ENCODE measurements at regions not wholly inside any gene's neighbourhood (a gene's known extent, or its start where the extent isn't known, plus 50 kb on each side); places are given as distances from the start of the nearest gene placed in this dataset.

- Histone ChIP-seq H3K4me3 (ENCODE audit: low read length in 2 of 2) (no peak overlapping the region), H3K4me1 (ENCODE audit: control insufficient read depth in 2 of 2, insufficient read depth in 2 of 2, low read length in 2 of 2) (no peaks in the 10 kb centered on the region), H3K9me3 (ENCODE audit: control insufficient read depth in 2 of 2, low read length in 2 of 2) (no peaks in the 10 kb centered on the region), H3K9ac (ENCODE audit: low read depth in 1 of 2, low read length in 2 of 2) (no peak overlapping the region), H3K36me3 (ENCODE audit: control insufficient read depth in 2 of 2, insufficient read depth in 2 of 2, low read length in 2 of 2) (no peaks in the 10 kb centered on the region), H3K27me3 (ENCODE audit: control insufficient read depth in 2 of 2, insufficient read depth in 2 of 2, low read length in 2 of 2) (no peaks in the 10 kb centered on the region), H3K27ac (ENCODE audit: low read depth in 2 of 2, low read length in 2 of 2) (no peak overlapping the region)
Observed at GRCh38 chr4:81804849-81805248, 333.1 kb upstream of the RASGEF1B start.

- H3K27ac ChIP-seq (ENCODE audit: low read depth in 2 of 2, low read length in 2 of 2), result no peak overlapping the region
- H3K9ac ChIP-seq (ENCODE audit: low read depth in 1 of 2, low read length in 2 of 2), result no peak overlapping the region
- no peaks in the 10 kb centered on the region for H3K36me3 ChIP-seq (ENCODE audit: control insufficient read depth in 2 of 2, insufficient read depth in 2 of 2, low read length in 2 of 2)
- H3K9me3 ChIP-seq (ENCODE audit: control insufficient read depth in 2 of 2, low read length in 2 of 2), result no peaks in the 10 kb centered on the region
- H3K4me1 ChIP-seq (ENCODE audit: control insufficient read depth in 2 of 2, insufficient read depth in 2 of 2, low read length in 2 of 2), result no peaks in the 10 kb centered on the region
- H3K4me3 ChIP-seq (ENCODE audit: low read length in 2 of 2), result no peak overlapping the region
- no peaks in the 10 kb centered on the region for H3K27me3 ChIP-seq (ENCODE audit: control insufficient read depth in 2 of 2, insufficient read depth in 2 of 2, low read length in 2 of 2)
Observed at GRCh38 chr4:81802285-81802846, 330.7 kb upstream of the RASGEF1B start.

- no peaks in the 10 kb centered on the region for H3K9me3 ChIP-seq (ENCODE audit: control insufficient read depth in 2 of 2, low read length in 2 of 2)
- H3K27ac ChIP-seq (ENCODE audit: low read depth in 2 of 2, low read length in 2 of 2), result no peak overlapping the region
- H3K4me3 ChIP-seq (ENCODE audit: low read length in 2 of 2), result no peak overlapping the region
Observed at GRCh38 chr4:81799371-81799770, 327.7 kb upstream of the RASGEF1B start.

GRCh38 chr4:81796790-81797528, 325.3 kb upstream of the RASGEF1B start:
- H3K27ac ChIP-seq (ENCODE audit: low read depth in 2 of 2, low read length in 2 of 2), result no peak overlapping the region
- no peaks in the 10 kb centered on the region for H3K27me3 ChIP-seq (ENCODE audit: control insufficient read depth in 2 of 2, insufficient read depth in 2 of 2, low read length in 2 of 2)

More at GRCh38 chr4:81799371-81799770, 327.7 kb upstream of the RASGEF1B start:
- H3K27me3 ChIP-seq (ENCODE audit: control insufficient read depth in 2 of 2, insufficient read depth in 2 of 2, low read length in 2 of 2), result no peaks in the 10 kb centered on the region
- no peaks in the 10 kb centered on the region for H3K36me3 ChIP-seq (ENCODE audit: control insufficient read depth in 2 of 2, insufficient read depth in 2 of 2, low read length in 2 of 2)
- H3K4me1 ChIP-seq (ENCODE audit: control insufficient read depth in 2 of 2, insufficient read depth in 2 of 2, low read length in 2 of 2), result no peaks in the 10 kb centered on the region
- no peak overlapping the region for H3K9ac ChIP-seq (ENCODE audit: low read depth in 1 of 2, low read length in 2 of 2)

GRCh38 chr4:81792521-81792920, 320.8 kb upstream of the RASGEF1B start:
- Histone ChIP-seq H3K27me3 (ENCODE audit: control insufficient read depth in 2 of 2, insufficient read depth in 2 of 2, low read length in 2 of 2) (no peaks in the 10 kb centered on the region), H3K9ac (ENCODE audit: low read depth in 1 of 2, low read length in 2 of 2) (no peak overlapping the region), H3K36me3 (ENCODE audit: control insufficient read depth in 2 of 2, insufficient read depth in 2 of 2, low read length in 2 of 2) (no peaks in the 10 kb centered on the region), H3K27ac (ENCODE audit: low read depth in 2 of 2, low read length in 2 of 2) (no peak overlapping the region), H3K9me3 (ENCODE audit: control insufficient read depth in 2 of 2, low read length in 2 of 2) (no peaks in the 10 kb centered on the region), H3K4me3 (ENCODE audit: low read length in 2 of 2) (no peak overlapping the region), H3K4me1 (ENCODE audit: control insufficient read depth in 2 of 2, insufficient read depth in 2 of 2, low read length in 2 of 2) (no peaks in the 10 kb centered on the region)

More at GRCh38 chr4:81796790-81797528, 325.3 kb upstream of the RASGEF1B start:
- Histone ChIP-seq H3K4me1 (ENCODE audit: control insufficient read depth in 2 of 2, insufficient read depth in 2 of 2, low read length in 2 of 2) (no peaks in the 10 kb centered on the region), H3K36me3 (ENCODE audit: control insufficient read depth in 2 of 2, insufficient read depth in 2 of 2, low read length in 2 of 2) (no peaks in the 10 kb centered on the region), H3K4me3 (ENCODE audit: low read length in 2 of 2) (no peak overlapping the region), H3K9me3 (ENCODE audit: control insufficient read depth in 2 of 2, low read length in 2 of 2) (no peaks in the 10 kb centered on the region), H3K9ac (ENCODE audit: low read depth in 1 of 2, low read length in 2 of 2) (no peak overlapping the region)

GRCh38 chr4:81790477-81790876, 318.8 kb upstream of the RASGEF1B start:
- no peaks in the 10 kb centered on the region for H3K9me3 ChIP-seq (ENCODE audit: control insufficient read depth in 2 of 2, low read length in 2 of 2)
- peaks cover 0 to 7% of the 10 kb centered on the region in 2 donors for H3K4me1 ChIP-seq (ENCODE audit: control insufficient read depth in 2 of 2, insufficient read depth in 2 of 2, low read length in 2 of 2)
- H3K27ac ChIP-seq (ENCODE audit: low read depth in 2 of 2, low read length in 2 of 2), result no peak overlapping the region
- no peaks in the 10 kb centered on the region for H3K27me3 ChIP-seq (ENCODE audit: control insufficient read depth in 2 of 2, insufficient read depth in 2 of 2, low read length in 2 of 2)
- H3K9ac ChIP-seq (ENCODE audit: low read depth in 1 of 2, low read length in 2 of 2), result no peak overlapping the region
- no peaks in the 10 kb centered on the region for H3K36me3 ChIP-seq (ENCODE audit: control insufficient read depth in 2 of 2, insufficient read depth in 2 of 2, low read length in 2 of 2)
- H3K4me3 ChIP-seq (ENCODE audit: low read length in 2 of 2), result no peak overlapping the region

GRCh38 chr4:81789741-81790399, 318.2 kb upstream of the RASGEF1B start:
- Histone ChIP-seq H3K4me1 (ENCODE audit: control insufficient read depth in 2 of 2, insufficient read depth in 2 of 2, low read length in 2 of 2) (peaks cover 0 to 7% of the 10 kb centered on the region in 2 donors), H3K27ac (ENCODE audit: low read depth in 2 of 2, low read length in 2 of 2) (no peak overlapping the region), H3K36me3 (ENCODE audit: control insufficient read depth in 2 of 2, insufficient read depth in 2 of 2, low read length in 2 of 2) (no peaks in the 10 kb centered on the region), H3K4me3 (ENCODE audit: low read length in 2 of 2) (no peak overlapping the region), H3K9me3 (ENCODE audit: control insufficient read depth in 2 of 2, low read length in 2 of 2) (no peaks in the 10 kb centered on the region), H3K27me3 (ENCODE audit: control insufficient read depth in 2 of 2, insufficient read depth in 2 of 2, low read length in 2 of 2) (no peaks in the 10 kb centered on the region), H3K9ac (ENCODE audit: low read depth in 1 of 2, low read length in 2 of 2) (no peak overlapping the region)

- H3K36me3 ChIP-seq (ENCODE audit: control insufficient read depth in 2 of 2, insufficient read depth in 2 of 2, low read length in 2 of 2), result no peaks in the 10 kb centered on the region
- no peak overlapping the region for H3K4me3 ChIP-seq (ENCODE audit: low read length in 2 of 2)
- no peaks in the 10 kb centered on the region for H3K27me3 ChIP-seq (ENCODE audit: control insufficient read depth in 2 of 2, insufficient read depth in 2 of 2, low read length in 2 of 2)
- H3K9ac ChIP-seq (ENCODE audit: low read depth in 1 of 2, low read length in 2 of 2), result no peak overlapping the region
- peaks cover 0 to 7% of the 10 kb centered on the region in 2 donors for H3K4me1 ChIP-seq (ENCODE audit: control insufficient read depth in 2 of 2, insufficient read depth in 2 of 2, low read length in 2 of 2)
- H3K9me3 ChIP-seq (ENCODE audit: control insufficient read depth in 2 of 2, low read length in 2 of 2), result no peaks in the 10 kb centered on the region
- no peak overlapping the region for H3K27ac ChIP-seq (ENCODE audit: low read depth in 2 of 2, low read length in 2 of 2)
Observed at GRCh38 chr4:81789158-81789557, 317.5 kb upstream of the RASGEF1B start.

GRCh38 chr4:81786766-81787165, 315.1 kb upstream of the RASGEF1B start:
- Histone ChIP-seq H3K27me3 (ENCODE audit: control insufficient read depth in 2 of 2, insufficient read depth in 2 of 2, low read length in 2 of 2) (no peaks in the 10 kb centered on the region), H3K27ac (ENCODE audit: low read depth in 2 of 2, low read length in 2 of 2) (no peak overlapping the region), H3K4me3 (ENCODE audit: low read length in 2 of 2) (no peak overlapping the region), H3K9ac (ENCODE audit: low read depth in 1 of 2, low read length in 2 of 2) (no peak overlapping the region), H3K9me3 (ENCODE audit: control insufficient read depth in 2 of 2, low read length in 2 of 2) (no peaks in the 10 kb centered on the region), H3K36me3 (ENCODE audit: control insufficient read depth in 2 of 2, insufficient read depth in 2 of 2, low read length in 2 of 2) (no peaks in the 10 kb centered on the region), H3K4me1 (ENCODE audit: control insufficient read depth in 2 of 2, insufficient read depth in 2 of 2, low read length in 2 of 2) (peaks cover 0 to 7% of the 10 kb centered on the region in 2 donors)

GRCh38 chr4:81786063-81786763, 314.5 kb upstream of the RASGEF1B start:
- Histone ChIP-seq H3K4me3 (ENCODE audit: low read length in 2 of 2) (no peak overlapping the region), H3K9me3 (ENCODE audit: control insufficient read depth in 2 of 2, low read length in 2 of 2) (no peaks in the 10 kb centered on the region), H3K9ac (ENCODE audit: low read depth in 1 of 2, low read length in 2 of 2) (no peak overlapping the region), H3K36me3 (ENCODE audit: control insufficient read depth in 2 of 2, insufficient read depth in 2 of 2, low read length in 2 of 2) (no peaks in the 10 kb centered on the region), H3K27ac (ENCODE audit: low read depth in 2 of 2, low read length in 2 of 2) (no peak overlapping the region), H3K4me1 (ENCODE audit: control insufficient read depth in 2 of 2, insufficient read depth in 2 of 2, low read length in 2 of 2) (peaks cover 0 to 7% of the 10 kb centered on the region in 2 donors), H3K27me3 (ENCODE audit: control insufficient read depth in 2 of 2, insufficient read depth in 2 of 2, low read length in 2 of 2) (no peaks in the 10 kb centered on the region)

Measured in mucosa of rectum (tissue), 2 donors.